Fibroblast of the aortic adventitia (primary cell): ENCODE measurements at regions not wholly inside any gene's neighbourhood (a gene's known extent, or its start where the extent isn't known, plus 50 kb on each side); places are given as distances from the start of the nearest gene placed in this dataset.

ENCODE experiments used
- DNase-seq: peaks from one replicate; pipeline ENCODE4 v3.0.0-alpha.2; 2010; ENCODE audit warnings: low read depth
- H3K4me3 ChIP-seq: 2 replicates; pipeline ENCODE4 v1.5.1; 2011; ENCODE audit warnings: low read depth, mild to moderate bottlenecking, control low read depth, low read length, moderate library complexity
- TF ChIP-seq, protein P1 (sequence below): IDR thresholded peaks from 2 replicates; pipeline ENCODE4 v1.5.1; 2011; ENCODE audit warnings: mild to moderate bottlenecking, low read length, control low read depth, inconsistent platforms; ENCODE audit not compliant: insufficient read depth

DNA sequence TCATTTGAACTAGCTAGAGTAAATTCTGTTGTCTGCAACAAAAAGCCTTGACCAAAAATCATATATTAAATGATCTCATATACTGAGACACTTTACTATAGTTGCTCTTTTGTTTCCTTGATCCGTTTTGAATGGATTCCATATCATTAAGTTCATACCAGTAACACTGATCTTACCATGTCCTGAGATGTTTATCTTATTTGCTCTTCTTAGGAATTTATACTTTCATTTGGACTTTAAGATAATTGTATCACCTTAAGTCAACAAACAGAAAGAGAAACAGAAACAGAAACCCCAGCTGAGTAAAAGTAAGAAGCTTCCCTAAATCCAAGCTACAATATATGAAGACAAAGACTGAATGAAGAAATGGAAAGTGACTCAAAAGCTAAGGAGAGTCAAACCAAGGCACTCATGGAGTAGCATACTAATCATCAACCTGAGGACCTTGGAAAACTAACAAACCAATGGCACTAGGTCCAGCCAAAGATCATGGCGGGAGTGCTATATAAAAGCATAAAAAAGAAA lies 106.5 kb upstream of the COX10 start:
- H3K4me3 ChIP-seq: no peak overlapping the region
- TF ChIP-seq, protein P1, sequence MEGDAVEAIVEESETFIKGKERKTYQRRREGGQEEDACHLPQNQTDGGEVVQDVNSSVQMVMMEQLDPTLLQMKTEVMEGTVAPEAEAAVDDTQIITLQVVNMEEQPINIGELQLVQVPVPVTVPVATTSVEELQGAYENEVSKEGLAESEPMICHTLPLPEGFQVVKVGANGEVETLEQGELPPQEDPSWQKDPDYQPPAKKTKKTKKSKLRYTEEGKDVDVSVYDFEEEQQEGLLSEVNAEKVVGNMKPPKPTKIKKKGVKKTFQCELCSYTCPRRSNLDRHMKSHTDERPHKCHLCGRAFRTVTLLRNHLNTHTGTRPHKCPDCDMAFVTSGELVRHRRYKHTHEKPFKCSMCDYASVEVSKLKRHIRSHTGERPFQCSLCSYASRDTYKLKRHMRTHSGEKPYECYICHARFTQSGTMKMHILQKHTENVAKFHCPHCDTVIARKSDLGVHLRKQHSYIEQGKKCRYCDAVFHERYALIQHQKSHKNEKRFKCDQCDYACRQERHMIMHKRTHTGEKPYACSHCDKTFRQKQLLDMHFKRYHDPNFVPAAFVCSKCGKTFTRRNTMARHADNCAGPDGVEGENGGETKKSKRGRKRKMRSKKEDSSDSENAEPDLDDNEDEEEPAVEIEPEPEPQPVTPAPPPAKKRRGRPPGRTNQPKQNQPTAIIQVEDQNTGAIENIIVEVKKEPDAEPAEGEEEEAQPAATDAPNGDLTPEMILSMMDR: no peak
- DNase-seq: no peak

GRCh38 chr17:13967416-13967815 lies 101.9 kb upstream of the COX10 start:
- no peak overlapping the region for H3K4me3 ChIP-seq
- TF ChIP-seq, protein P1: no peak
- DNase-seq: no peak

DNA sequence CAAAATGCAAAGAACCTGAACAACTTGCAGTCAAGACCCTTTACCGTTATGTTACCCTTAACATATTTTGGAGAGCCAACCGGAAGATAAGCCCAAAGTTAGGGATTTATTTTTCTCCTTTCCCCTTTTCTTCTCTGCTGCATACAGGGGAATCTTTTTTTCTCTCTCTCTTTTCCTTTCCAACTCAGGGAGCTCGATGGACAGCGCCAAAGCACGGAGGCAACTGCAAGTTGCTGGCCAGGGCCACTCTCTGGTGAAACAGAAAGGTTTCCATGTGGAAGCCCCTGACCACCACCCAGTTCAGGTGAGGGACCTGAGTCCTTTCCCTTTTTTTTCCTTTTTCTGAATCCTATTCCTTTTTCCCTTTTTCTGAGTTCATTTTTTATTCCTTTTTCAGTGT lies 98.8 kb upstream of the COX10 start:
- TF ChIP-seq, protein P1: no peak
- DNase-seq: no peak

DNA sequence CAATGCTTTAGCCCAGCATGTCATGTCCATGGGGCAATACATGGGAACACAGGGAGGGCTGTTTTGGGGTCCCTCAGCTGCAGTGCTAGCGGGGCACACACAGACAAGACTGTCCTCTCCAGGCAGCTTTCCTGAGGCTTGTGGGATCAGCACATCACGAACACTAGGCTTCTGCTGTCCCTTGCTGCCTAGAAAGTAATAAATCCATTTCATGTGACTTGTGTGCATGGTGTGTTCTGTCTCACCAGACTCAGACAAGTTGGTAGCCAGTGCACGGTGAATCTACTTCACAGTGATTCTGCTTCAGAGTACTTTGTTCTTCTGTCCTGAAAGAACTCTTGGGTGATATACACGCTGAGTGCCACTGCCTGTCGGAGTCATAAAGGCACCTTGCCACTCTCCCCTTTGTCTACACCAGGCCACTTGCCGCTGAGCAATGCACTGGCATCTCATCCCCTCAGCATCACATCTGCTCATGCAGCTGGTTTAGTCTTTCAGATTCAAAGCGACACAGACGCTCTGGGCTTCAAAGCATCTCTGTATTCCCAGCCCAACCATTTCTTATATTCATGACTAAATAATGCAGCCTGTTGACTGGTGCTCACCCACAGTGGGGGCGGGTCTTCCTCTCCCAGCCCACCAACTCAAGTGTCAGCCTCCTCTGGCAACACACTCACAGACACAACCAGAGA lies 95.2 kb upstream of the COX10 start:
- TF ChIP-seq, protein P1: no peak
- DNase-seq: no peak
- no peak overlapping the region for H3K4me3 ChIP-seq

More for the DNA sequence above, 98.8 kb upstream of the COX10 start:
- no peak overlapping the region for H3K4me3 ChIP-seq

DNA sequence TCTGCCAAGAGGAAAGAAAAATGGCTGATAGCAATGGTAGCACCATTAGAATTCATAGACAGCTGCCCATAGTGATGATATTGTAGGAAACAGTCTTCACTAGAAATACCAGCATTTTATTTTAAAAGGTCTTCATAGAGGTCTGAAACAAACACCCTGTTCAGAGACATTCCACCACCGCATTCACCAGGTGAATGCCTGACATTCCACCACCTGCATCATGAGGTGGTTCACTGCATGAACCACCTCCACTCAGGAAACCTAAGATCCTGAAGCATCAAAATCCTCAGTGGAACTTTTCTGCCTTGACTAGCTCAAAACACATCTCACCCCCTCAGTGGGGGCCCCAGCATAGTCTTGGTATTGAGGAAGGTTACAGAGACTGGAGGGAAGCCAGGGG lies 91.5 kb upstream of the COX10 start:
- TF ChIP-seq, protein P1: no peak
- no peak for DNase-seq
- no peak overlapping the region for H3K4me3 ChIP-seq

- TF ChIP-seq, protein P1: no peak
- no peak overlapping the region for H3K4me3 ChIP-seq
- no peak for DNase-seq
Observed at GRCh38 chr17:13978478-13978877, 90.8 kb upstream of the COX10 start.

DNA sequence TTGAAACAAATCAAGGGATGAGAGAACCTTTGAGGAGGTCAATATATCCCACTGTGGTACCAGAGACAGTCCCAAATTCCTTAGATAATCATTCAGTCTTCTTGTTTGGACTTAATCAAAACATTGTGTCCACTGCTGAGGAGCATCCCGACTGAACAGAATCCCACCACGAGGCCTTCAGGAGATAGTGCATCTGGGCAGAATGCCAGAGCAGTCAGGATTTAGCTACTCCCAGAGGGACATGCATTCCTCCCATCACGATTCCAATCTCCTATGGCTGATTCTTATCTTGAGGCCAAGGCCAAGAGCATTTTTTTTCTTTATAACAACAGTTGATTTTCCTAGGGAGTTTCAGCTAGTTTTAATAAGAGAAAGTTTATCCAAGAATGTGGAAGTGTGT lies 87.4 kb upstream of the COX10 start:
- no peak for DNase-seq
- no peak overlapping the region for H3K4me3 ChIP-seq

More for the DNA sequence above, 87.4 kb upstream of the COX10 start:
- TF ChIP-seq, protein P1: no peak
